ENCODE measurements at regions not wholly inside any gene's neighbourhood (a gene's known extent, or its start where the extent isn't known, plus 50 kb on each side); places are given as distances from the start of the nearest gene placed in this dataset.
"Not testable (repeated sequence)": the region's sequence is repeated elsewhere in the genome, so short reads cannot be mapped to it uniquely, and the experiment has no call there.

DNA sequence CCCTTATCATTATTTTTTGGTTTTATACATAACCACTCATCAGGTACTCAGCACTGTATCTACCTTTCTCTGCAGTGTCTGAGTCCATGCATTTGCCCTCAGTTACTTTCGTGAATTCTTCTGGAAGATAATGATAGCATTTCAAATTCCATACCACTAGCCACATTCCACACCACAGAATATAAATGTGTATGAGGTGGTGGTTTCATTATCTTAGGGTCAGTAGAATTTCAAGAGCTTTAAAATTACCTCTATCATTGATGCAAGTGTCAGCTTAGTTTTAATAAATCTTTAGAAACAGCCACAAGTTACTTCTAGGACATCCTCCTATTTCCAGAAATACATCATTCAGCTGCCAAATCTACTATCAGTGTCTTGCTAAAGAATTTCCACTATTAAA is 1578.3 kb downstream of the OLFM4 start:
- TF ChIP-seq, protein P1, sequence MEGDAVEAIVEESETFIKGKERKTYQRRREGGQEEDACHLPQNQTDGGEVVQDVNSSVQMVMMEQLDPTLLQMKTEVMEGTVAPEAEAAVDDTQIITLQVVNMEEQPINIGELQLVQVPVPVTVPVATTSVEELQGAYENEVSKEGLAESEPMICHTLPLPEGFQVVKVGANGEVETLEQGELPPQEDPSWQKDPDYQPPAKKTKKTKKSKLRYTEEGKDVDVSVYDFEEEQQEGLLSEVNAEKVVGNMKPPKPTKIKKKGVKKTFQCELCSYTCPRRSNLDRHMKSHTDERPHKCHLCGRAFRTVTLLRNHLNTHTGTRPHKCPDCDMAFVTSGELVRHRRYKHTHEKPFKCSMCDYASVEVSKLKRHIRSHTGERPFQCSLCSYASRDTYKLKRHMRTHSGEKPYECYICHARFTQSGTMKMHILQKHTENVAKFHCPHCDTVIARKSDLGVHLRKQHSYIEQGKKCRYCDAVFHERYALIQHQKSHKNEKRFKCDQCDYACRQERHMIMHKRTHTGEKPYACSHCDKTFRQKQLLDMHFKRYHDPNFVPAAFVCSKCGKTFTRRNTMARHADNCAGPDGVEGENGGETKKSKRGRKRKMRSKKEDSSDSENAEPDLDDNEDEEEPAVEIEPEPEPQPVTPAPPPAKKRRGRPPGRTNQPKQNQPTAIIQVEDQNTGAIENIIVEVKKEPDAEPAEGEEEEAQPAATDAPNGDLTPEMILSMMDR (IDR thresholded peaks at IDR 0.05; ENCODE audit: low read depth, low read length, missing control alignments) = no peak
- H3K4me3 ChIP-seq (ENCODE audit: low read depth, low read length) = no peak overlapping the region
- no peak for DNase-seq (ENCODE audit: low read depth)
- in situ Hi-C loops (cut with HindIII; ENCODE audit: low sequenced_read_pairs) = no loop called here

DNA sequence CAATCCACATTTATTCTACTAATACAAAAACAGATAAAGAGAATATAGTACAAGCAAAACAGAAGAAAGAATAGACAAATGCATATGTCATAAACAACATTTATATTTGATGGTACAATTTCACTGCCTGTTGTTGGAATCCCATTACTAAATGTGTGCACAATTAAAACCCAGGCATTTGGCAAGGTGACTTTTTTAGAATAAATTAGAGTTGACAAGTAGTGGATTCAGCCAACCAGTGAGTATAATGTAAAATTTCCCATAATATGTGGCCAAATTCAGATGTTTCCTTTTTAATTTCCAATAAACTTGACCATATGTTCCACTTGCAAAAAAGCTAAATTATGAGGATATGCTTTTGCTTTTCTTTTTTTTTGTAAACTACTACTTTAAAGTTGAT is 1578.8 kb downstream of the OLFM4 start:
- DNase-seq (ENCODE audit: low read depth) = no peak
- no peak overlapping the region for H3K4me3 ChIP-seq (ENCODE audit: low read depth, low read length)
- TF ChIP-seq, protein P1 (IDR thresholded peaks at IDR 0.05; ENCODE audit: low read depth, low read length, missing control alignments) = no peak
- in situ Hi-C loops (cut with HindIII; ENCODE audit: low sequenced_read_pairs) = no loop called here

DNA sequence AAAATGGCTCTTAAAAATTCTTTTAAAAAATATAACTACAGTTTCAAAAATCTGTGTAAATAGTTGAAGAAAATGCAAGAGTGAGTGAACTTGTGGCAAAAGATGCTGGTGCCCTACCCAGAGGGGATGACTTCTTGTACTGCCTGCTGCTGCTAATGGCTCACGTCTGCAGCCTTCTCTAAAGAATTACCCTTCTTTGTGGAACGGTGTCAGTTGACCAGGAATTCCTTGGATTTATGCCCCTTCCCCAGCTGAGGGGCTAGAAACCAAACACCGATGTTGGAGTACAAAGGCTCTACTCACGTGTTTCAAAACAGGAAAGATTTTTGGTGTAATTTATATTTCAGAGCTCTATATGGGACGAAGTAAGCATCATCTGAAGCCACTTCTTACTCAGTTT is 1582.8 kb downstream of the OLFM4 start:
- no peak overlapping the region for H3K4me3 ChIP-seq (ENCODE audit: low read depth, low read length)
- in situ Hi-C loops (cut with HindIII; ENCODE audit: low sequenced_read_pairs) = no loop called here
- TF ChIP-seq, protein P1 (IDR thresholded peaks at IDR 0.05; ENCODE audit: low read depth, low read length, missing control alignments) = no peak
- no peak for DNase-seq (ENCODE audit: low read depth)

DNA sequence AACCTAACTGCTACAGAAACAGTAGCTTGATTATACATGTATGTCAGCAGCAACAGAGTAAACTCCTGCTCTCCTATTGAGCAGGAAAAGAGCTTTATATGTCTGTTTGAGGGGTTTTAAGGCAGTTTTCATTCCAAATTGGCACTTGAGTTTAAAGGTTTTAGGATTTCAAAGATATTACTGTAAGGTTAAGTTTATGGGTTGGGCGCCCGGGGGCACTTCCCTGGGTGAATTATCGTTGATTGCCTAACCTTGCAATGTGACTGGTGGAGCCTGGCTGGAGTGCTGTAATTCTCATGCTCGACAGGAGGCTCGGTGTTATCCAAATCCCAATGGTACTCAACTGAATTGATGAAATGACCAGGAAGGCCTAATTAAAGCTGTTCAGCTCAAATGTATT is 1586.1 kb downstream of the OLFM4 start:
- H3K4me3 ChIP-seq (ENCODE audit: low read depth, low read length) = no peak overlapping the region
- TF ChIP-seq, protein P1 (IDR thresholded peaks at IDR 0.05; ENCODE audit: low read depth, low read length, missing control alignments) = no peak
- in situ Hi-C loops (cut with HindIII; ENCODE audit: low sequenced_read_pairs) = no loop called here
- DNase-seq (ENCODE audit: low read depth) = no peak

DNA sequence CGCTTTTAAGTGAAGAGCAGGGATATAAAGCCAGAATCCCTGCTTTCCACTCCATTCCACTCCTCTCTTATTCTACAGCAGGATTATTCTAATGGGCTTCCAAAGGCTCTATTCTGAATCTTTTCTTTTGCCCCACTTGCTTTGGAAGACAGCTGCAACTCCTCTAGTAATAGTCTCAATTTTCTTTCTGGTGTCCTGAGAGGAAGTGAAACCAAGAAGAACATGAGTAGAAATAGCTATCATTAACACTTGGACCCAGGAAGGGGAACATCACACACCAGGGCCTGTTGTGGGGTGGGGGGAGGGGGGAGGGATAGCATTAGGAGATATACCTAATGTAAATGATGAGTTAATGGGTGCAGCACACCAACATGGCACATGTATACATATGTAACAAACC is 1597.9 kb downstream of the OLFM4 start:
- H3K4me3 ChIP-seq (ENCODE audit: low read depth, low read length); DNase-seq (ENCODE audit: low read depth); in situ Hi-C loops (cut with HindIII; ENCODE audit: low sequenced_read_pairs): not testable (repeated sequence)

DNA sequence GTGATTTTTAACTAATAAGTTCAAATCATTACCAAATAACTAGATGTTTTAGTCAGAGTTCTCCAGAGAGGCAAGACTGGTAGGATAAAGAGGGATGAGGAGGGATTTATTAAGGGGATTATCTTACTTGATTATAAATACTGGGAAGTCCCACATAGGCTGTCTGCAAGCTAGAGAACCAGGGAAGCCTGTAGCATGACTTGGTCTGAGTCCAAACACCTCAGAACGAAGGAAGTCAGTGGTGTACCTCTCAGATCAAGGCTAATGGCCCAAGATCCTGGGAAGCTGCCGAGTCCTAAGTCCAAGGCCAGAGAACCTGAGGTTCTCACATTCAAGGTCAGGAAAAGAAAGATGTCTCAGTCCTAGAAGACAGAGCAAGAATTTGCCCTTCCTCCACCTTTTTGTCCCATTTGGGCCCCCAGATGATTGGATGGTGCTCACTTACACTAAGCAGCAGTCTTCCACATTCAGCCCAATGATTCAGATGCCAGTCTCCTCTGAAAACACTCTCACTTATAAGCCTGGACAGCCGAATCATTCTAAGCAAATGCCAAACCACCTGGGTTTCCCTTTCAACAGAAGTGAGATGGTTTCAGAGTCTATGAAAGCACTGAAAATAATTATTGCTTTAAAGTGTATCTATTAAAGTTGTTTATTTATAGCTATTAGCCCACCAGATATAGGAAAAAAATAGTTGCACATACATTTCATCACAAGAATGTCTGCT is 1599.2 kb downstream of the OLFM4 start:
- in situ Hi-C loops (cut with HindIII; ENCODE audit: low sequenced_read_pairs) = no loop called here
- H3K4me3 ChIP-seq (ENCODE audit: low read depth, low read length) = no peak overlapping the region
- no peak for DNase-seq (ENCODE audit: low read depth)
- TF ChIP-seq, protein P1 (IDR thresholded peaks at IDR 0.05; ENCODE audit: low read depth, low read length, missing control alignments) = no peak

DNA sequence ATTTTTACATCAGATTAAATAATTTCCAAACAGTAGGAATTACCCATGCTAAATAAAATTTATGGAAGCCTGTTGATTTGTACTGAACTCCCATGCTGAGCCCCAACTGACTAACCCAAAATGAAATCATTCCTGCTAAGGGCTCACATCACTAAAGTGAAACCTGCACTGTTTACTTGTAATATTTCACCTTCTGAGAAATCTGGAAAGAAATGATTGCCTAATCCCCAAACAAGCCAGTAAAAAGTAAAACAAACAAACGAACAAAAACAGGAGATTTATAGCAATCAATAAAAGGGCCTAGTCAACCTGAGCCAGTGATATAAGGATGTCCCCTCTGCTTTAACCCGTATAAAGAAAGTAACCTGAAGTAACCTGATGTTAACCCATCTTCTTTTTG is 1599.8 kb downstream of the OLFM4 start:
- no peak for DNase-seq (ENCODE audit: low read depth)
- in situ Hi-C loops (cut with HindIII; ENCODE audit: low sequenced_read_pairs) = no loop called here

More for the DNA sequence above, 1599.8 kb downstream of the OLFM4 start:
- no peak overlapping the region for H3K4me3 ChIP-seq (ENCODE audit: low read depth, low read length)
- TF ChIP-seq, protein P1 (IDR thresholded peaks at IDR 0.05; ENCODE audit: low read depth, low read length, missing control alignments) = no peak
